Osteoblast (primary cell): ENCODE measurements at regions not wholly inside any gene's neighbourhood (a gene's known extent, or its start where the extent isn't known, plus 50 kb on each side); places are given as distances from the start of the nearest gene placed in this dataset.

Experiments used
- DNase-seq: peaks from one replicate; pipeline ENCODE4 v3.0.0; 2011; ENCODE audit warnings: low spot score, mixed read lengths; ENCODE audit not compliant: insufficient read length; ENCODE audit errors: missing footprints
- H2AFZ ChIP-seq: 2 replicates; pipeline ENCODE4 v1.6.0; 2011; ENCODE audit warnings: mild to moderate bottlenecking, low read length
- H3K27ac ChIP-seq: 2 replicates; pipeline ENCODE4 v1.5.1; 2011; ENCODE audit warnings: mild to moderate bottlenecking, low read depth, low read length, moderate library complexity
- H3K27me3 ChIP-seq: 2 replicates; pipeline ENCODE4 v1.6.0; 2012; ENCODE audit warnings: mild to moderate bottlenecking, control low read depth, inconsistent platforms, low read length, moderate library complexity; ENCODE audit not compliant: insufficient read depth
- H3K36me3 ChIP-seq: 2 replicates; pipeline ENCODE4 v1.5.1; 2011; ENCODE audit warnings: mild to moderate bottlenecking, low read length, control low read depth, moderate library complexity; ENCODE audit not compliant: insufficient read depth
- H3K4me1 ChIP-seq: 2 replicates; pipeline ENCODE4 v1.5.1; 2011; ENCODE audit warnings: mild to moderate bottlenecking, low read length, control low read depth, moderate library complexity; ENCODE audit not compliant: insufficient read depth
- H3K4me2 ChIP-seq: 2 replicates; pipeline ENCODE4 v1.6.0; 2011; ENCODE audit warnings: mild to moderate bottlenecking, low read length; ENCODE audit not compliant: insufficient read depth
- H3K4me3 ChIP-seq: fragments of 200-600 bp; sonication (generic); 3 replicates; pipeline ENCODE4 v1.5.1; 2012; ENCODE audit warnings: mild to moderate bottlenecking, low read length, inconsistent platforms; ENCODE audit not compliant: insufficient read depth
- H3K79me2 ChIP-seq: 2 replicates; pipeline ENCODE4 v1.6.0; 2012; ENCODE audit warnings: mild to moderate bottlenecking, low read length, control low read depth, inconsistent platforms; ENCODE audit not compliant: insufficient read depth
- H3K9me3 ChIP-seq: 2 replicates; pipeline ENCODE4 v1.5.1; 2011; ENCODE audit warnings: low read depth, low read length, control low read depth
- H4K20me1 ChIP-seq: 2 replicates; pipeline ENCODE4 v1.6.0; 2012; ENCODE audit warnings: mild to moderate bottlenecking, low read length, control low read depth; ENCODE audit not compliant: insufficient read depth
- CTCF ChIP-seq: IDR thresholded peaks from 2 replicates; pipeline ENCODE4 v1.5.1; 2011; ENCODE audit warnings: mild to moderate bottlenecking, low read depth, low read length, moderate library complexity; ENCODE audit errors: extremely low read depth

GRCh38 chr4:74598611-74599325 lies 153.8 kb downstream of the AREG start:
- Histone ChIP-seq H3K4me1 (no peaks in the 10 kb centered on the region), H3K4me3 (no peak overlapping the region), H2AFZ (no peak overlapping the region), H4K20me1 (no peaks in the 10 kb centered on the region), H3K4me2 (no peak overlapping the region), H3K27me3 (peaks cover 16% of the 10 kb centered on the region), H3K9me3 (peaks cover 3% of the 10 kb centered on the region), H3K79me2 (no peaks in the 10 kb centered on the region), H3K36me3 (no peaks in the 10 kb centered on the region), H3K27ac (no peak overlapping the region)
- DNase-seq = no peak
- TF ChIP-seq CTCF = no peak

GRCh38 chr4:74603186-74603585 lies 158.2 kb downstream of the AREG start:
- DNase-seq = no peak
- Histone ChIP-seq H3K27ac (no peak overlapping the region), H3K9me3 (no peaks in the 10 kb centered on the region), H3K36me3 (no peaks in the 10 kb centered on the region), H3K27me3 (peaks cover 26% of the 10 kb centered on the region), H4K20me1 (no peaks in the 10 kb centered on the region), H3K4me1 (no peaks in the 10 kb centered on the region), H3K79me2 (no peaks in the 10 kb centered on the region), H2AFZ (no peak overlapping the region), H3K4me2 (no peak overlapping the region), H3K4me3 (no peak overlapping the region)
- no peak for TF ChIP-seq CTCF

- Histone ChIP-seq H2AFZ (no peak overlapping the region), H3K4me2 (no peak overlapping the region), H3K36me3 (no peaks in the 10 kb centered on the region), H3K79me2 (no peaks in the 10 kb centered on the region), H3K27ac (no peak overlapping the region), H3K27me3 (peaks cover 35% of the 10 kb centered on the region), H3K4me1 (no peaks in the 10 kb centered on the region), H4K20me1 (no peaks in the 10 kb centered on the region), H3K4me3 (no peak overlapping the region), H3K9me3 (no peaks in the 10 kb centered on the region)
- TF ChIP-seq CTCF = no peak
- DNase-seq = peak; percentile 10
These were observed 163.4 kb downstream of the AREG start for GRCh38 chr4:74608151-74608949.

GRCh38 chr4:74610491-74610890 lies 165.6 kb downstream of the AREG start:
- Histone ChIP-seq H3K27ac (no peak overlapping the region), H3K4me1 (no peaks in the 10 kb centered on the region), H3K9me3 (no peaks in the 10 kb centered on the region), H4K20me1 (no peaks in the 10 kb centered on the region), H2AFZ (no peak overlapping the region), H3K4me2 (no peak overlapping the region), H3K4me3 (no peak overlapping the region), H3K36me3 (no peaks in the 10 kb centered on the region), H3K27me3 (peaks cover 33% of the 10 kb centered on the region), H3K79me2 (no peaks in the 10 kb centered on the region)
- TF ChIP-seq CTCF = no peak
- no peak for DNase-seq
